Gastrocnemius medialis (tissue), 4 donors: ENCODE measurements at regions not wholly inside any gene's neighbourhood (a gene's known extent, or its start where the extent isn't known, plus 50 kb on each side); places are given as distances from the start of the nearest gene placed in this dataset.

Experiments
- ATAC-seq, 2 donors: fragments of 150-250 bp; one replicate each; pipeline ENCODE4 v1.9.1; 2016
- DNase-seq, 2 donors: peaks; one replicate each; pipeline ENCODE4 v3.0.0-alpha.2; 2019
- H3K27ac ChIP-seq, 4 donors: fragments of 200-600 bp; sonication (generic); 1 replicate in 1 of 4; 2 replicates in 3 of 4; pipeline ENCODE4 v1.5.1; 2016 to 2018; ENCODE audit warnings: mild to moderate bottlenecking in 2 of 4, moderate library complexity in 1 of 4
- H3K27me3 ChIP-seq, 3 donors: fragments of 200-600 bp; sonication (generic) in 2 of 3; 1 replicate in 1 of 3; 2 replicates in 2 of 3; pipeline versions ENCODE4 v1.5.1 to v1.6.0; 2016 to 2019; ENCODE audit warnings: mild to moderate bottlenecking in 1 of 3, moderate library complexity in 1 of 3
- H3K36me3 ChIP-seq, 2 donors: fragments of 200-600 bp; sonication (generic) in 1 of 2; one replicate each; pipeline ENCODE4 v1.5.1; 2017 to 2018
- H3K4me1 ChIP-seq, 2 donors: fragments of 200-600 bp; sonication (generic) in 1 of 2; one replicate each; pipeline ENCODE4 v1.5.1; 2016 to 2017; ENCODE audit warnings: mild to moderate bottlenecking in 2 of 2
- H3K4me3 ChIP-seq, 4 donors: fragments of 200-600 bp; sonication (generic) in 3 of 4; 1 replicate in 1 of 4; 2 replicates in 3 of 4; pipeline ENCODE4 v1.5.1; 2016 to 2019; ENCODE audit warnings: mild to moderate bottlenecking in 2 of 4
- H3K9me3 ChIP-seq, 3 donors: fragments of 200-600 bp; sonication (generic) in 2 of 3; 1 replicate in 1 of 3; 2 replicates in 2 of 3; pipeline ENCODE4 v1.5.1; 2016 to 2019
- POLR2A ChIP-seq, 2 donors: fragments of 450-650 bp; IDR thresholded peaks; one replicate each; pipeline ENCODE4 v1.6.1; 2017; ENCODE audit warnings: antibody characterized with exemption in 2 of 2, mild to moderate bottlenecking in 2 of 2, moderate library complexity in 2 of 2
- in situ Hi-C, 4 donors: fragments of 200-750 bp; cut with MboI; loops; one replicate each; pipeline versions ENCODE4 v1.15.0 to v1.8.0; 2017; ENCODE audit warnings: low sequenced_read_pairs in 4 of 4
- intact Hi-C: fragments of 100-400 bp; cut with DNase I; formaldehyde crosslinking; loops from one replicate; pipeline ENCODE4 v1.15.1; 2023; ENCODE audit warnings: low total_unique reads
- TF ChIP-seq, protein P1 (sequence below), 5 experiments: fragments of 450-650 bp in 3 of 5; fragments of 200-600 bp in 2 of 5; sonication (generic) in 2 of 5; IDR thresholded peaks in 4 of 5; conservative IDR thresholded peaks in 1 of 5; 1 replicate in 4 of 5; 2 replicates in 1 of 5; pipeline ENCODE4 v1.5.1; 2016 to 2019; ENCODE audit warnings: antibody characterized with exemption in 5 of 5, mild to moderate bottlenecking in 3 of 5, moderate library complexity in 3 of 5

DNA sequence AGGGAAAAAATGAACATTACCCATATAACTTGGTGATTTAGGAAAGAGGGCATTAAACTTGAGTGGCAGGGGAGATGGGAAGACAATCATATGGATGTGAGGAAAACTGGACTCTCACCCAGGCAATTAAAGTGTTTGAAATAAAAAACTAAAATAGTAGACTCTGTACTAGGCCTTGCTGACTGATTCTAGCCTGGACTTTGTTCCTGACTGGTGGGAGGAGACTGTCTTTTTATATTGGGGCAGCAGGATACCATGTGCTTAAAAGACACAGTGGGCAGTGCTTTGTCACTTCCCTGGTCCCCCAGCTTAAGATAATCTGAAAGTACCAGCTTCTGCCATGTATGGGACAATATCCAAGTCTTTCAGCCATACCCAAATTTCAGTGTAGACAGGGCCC lies 107.0 kb downstream of the ACTL7B start:
- no peak for DNase-seq
- Histone ChIP-seq H3K36me3 (no peaks in the 10 kb centered on the region), H3K27me3 (no peaks in the 10 kb centered on the region), H3K4me3 (no peak overlapping the region), H3K4me1 (no peaks in the 10 kb centered on the region), H3K27ac (no peak overlapping the region), H3K9me3 (no peaks in the 10 kb centered on the region)
- ATAC-seq = no peak
- in situ Hi-C loops = no loop called here
- intact Hi-C loops = no loop called here
- TF ChIP-seq, protein P1, sequence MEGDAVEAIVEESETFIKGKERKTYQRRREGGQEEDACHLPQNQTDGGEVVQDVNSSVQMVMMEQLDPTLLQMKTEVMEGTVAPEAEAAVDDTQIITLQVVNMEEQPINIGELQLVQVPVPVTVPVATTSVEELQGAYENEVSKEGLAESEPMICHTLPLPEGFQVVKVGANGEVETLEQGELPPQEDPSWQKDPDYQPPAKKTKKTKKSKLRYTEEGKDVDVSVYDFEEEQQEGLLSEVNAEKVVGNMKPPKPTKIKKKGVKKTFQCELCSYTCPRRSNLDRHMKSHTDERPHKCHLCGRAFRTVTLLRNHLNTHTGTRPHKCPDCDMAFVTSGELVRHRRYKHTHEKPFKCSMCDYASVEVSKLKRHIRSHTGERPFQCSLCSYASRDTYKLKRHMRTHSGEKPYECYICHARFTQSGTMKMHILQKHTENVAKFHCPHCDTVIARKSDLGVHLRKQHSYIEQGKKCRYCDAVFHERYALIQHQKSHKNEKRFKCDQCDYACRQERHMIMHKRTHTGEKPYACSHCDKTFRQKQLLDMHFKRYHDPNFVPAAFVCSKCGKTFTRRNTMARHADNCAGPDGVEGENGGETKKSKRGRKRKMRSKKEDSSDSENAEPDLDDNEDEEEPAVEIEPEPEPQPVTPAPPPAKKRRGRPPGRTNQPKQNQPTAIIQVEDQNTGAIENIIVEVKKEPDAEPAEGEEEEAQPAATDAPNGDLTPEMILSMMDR (IDR thresholded peaks at IDR 0.05 in 4 of 5, conservative IDR thresholded peaks at IDR 0.05 in 1 of 5) = no peak
- TF ChIP-seq POLR2A (IDR thresholded peaks at IDR 0.05) = no peak

DNA sequence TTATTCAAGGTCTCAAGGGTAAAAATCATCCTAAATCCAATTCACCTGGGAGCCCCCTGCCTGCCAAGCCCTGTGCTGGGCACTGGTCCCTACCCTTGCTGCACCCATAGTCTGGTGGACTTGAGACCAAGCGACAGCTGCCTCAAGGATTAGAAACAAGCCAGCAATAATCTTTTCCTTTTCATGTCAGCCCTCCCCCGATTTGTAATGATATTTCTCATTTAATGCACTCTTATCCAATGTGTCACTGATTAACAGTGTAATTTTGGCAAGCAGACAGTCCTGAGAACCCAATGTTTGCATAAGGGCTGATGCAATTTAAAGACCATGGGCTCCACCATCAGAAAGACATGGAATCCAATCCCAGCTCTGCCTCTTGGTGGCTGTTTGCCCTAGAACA lies 108.9 kb downstream of the ACTL7B start:
- Histone ChIP-seq H3K27ac (no peak overlapping the region), H3K4me3 (no peak overlapping the region), H3K9me3 (no peaks in the 10 kb centered on the region), H3K4me1 (no peaks in the 10 kb centered on the region), H3K36me3 (no peaks in the 10 kb centered on the region), H3K27me3 (no peaks in the 10 kb centered on the region)
- DNase-seq = no peak
- in situ Hi-C loops = no loop called here
- intact Hi-C loops = no loop called here
- no peak for ATAC-seq
- no peak for TF ChIP-seq POLR2A (IDR thresholded peaks at IDR 0.05)
- TF ChIP-seq, protein P1 (IDR thresholded peaks at IDR 0.05 in 4 of 5, conservative IDR thresholded peaks at IDR 0.05 in 1 of 5) = no peak

DNA sequence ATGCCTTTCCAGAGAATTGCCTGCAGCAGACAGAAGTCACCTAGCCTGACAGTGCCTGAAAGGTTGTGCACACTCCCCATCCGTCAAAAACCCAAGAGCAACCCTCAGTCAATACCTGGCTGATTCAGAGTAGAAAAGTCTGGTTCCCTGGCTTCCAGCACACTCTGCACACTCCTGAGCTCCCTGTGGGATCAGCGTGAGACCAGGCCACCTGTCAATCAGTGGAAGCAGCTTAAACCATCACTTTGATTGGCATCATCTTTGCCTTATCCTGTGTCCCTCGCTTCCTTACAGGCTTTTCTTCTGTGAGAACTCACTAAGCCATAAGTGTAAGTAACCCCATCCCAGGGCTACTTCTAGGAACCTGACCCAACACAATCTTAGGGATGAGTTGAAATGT lies 109.8 kb downstream of the ACTL7B start:
- ATAC-seq = no peak
- Histone ChIP-seq H3K4me1 (no peaks in the 10 kb centered on the region), H3K27ac (no peak overlapping the region), H3K4me3 (no peak overlapping the region), H3K27me3 (no peaks in the 10 kb centered on the region), H3K36me3 (no peaks in the 10 kb centered on the region), H3K9me3 (no peaks in the 10 kb centered on the region)
- intact Hi-C loops = no loop called here
- no peak for TF ChIP-seq POLR2A (IDR thresholded peaks at IDR 0.05)
- TF ChIP-seq, protein P1 (IDR thresholded peaks at IDR 0.05 in 4 of 5, conservative IDR thresholded peaks at IDR 0.05 in 1 of 5) = no peak
- no peak for DNase-seq
- in situ Hi-C loops = no loop called here

DNA sequence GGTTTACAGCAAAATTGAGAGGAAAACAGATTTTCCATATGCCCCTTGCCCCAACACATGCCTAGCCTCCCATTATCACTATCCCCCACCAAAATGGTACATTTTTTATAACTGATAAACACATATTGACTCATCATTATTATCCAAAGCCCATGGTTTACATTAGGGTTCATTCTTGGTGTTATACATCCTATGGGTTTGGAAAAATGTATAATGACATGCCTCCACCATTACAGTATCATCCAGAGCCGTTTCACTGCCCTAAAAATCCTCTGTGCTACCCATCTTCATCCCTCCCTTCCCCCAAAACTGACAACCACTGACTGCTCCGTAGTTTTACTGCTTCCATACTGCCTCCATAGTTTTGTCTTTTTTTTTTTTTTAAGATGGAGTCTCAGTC lies 111.1 kb downstream of the ACTL7B start:
- Histone ChIP-seq H3K27me3 (no peaks in the 10 kb centered on the region), H3K4me1 (no peaks in the 10 kb centered on the region), H3K9me3 (no peaks in the 10 kb centered on the region), H3K36me3 (no peaks in the 10 kb centered on the region), H3K27ac (no peak overlapping the region), H3K4me3 (no peak overlapping the region)
- intact Hi-C loops = no loop called here
- ATAC-seq (no peak), DNase-seq (no peak)
- in situ Hi-C loops = no loop called here
- TF ChIP-seq, protein P1 (IDR thresholded peaks at IDR 0.05 in 4 of 5, conservative IDR thresholded peaks at IDR 0.05 in 1 of 5) = no peak
- TF ChIP-seq POLR2A (IDR thresholded peaks at IDR 0.05) = no peak

DNA sequence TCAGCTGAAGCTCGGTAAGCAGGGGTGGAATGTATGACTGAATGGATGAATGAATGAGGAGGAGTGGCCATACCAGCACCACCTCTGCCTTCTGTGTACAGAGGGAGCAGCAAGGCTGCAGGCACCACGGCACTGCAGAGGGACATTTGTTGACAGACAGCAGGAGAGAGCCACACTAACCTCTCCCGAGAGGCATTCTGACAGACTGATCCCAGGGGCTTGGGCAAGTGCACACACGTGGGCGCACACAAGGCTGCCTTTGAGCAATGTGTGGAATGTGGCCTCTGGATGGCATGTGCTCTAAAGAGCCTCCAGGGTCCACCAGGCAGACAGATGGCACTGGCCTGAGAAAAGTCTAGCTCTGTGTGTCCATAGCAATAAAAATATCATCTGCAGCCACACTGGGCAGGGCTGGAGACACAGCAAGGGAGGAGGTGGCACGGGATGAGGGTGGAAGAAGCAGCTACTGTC lies 111.8 kb downstream of the ACTL7B start:
- intact Hi-C loops (no loop called here), in situ Hi-C loops (no loop called here)
- H3K4me1 ChIP-seq = no peaks in the 10 kb centered on the region
- ATAC-seq (no peak), DNase-seq (no peak)
- no peak overlapping the region for H3K27ac ChIP-seq
- no peaks in the 10 kb centered on the region for H3K27me3 ChIP-seq
- no peak overlapping the region for H3K4me3 ChIP-seq
- H3K9me3 ChIP-seq = no peaks in the 10 kb centered on the region
- TF ChIP-seq, protein P1 (IDR thresholded peaks at IDR 0.05 in 4 of 5, conservative IDR thresholded peaks at IDR 0.05 in 1 of 5) = no peak
- no peak for TF ChIP-seq POLR2A (IDR thresholded peaks at IDR 0.05)
- H3K36me3 ChIP-seq = no peaks in the 10 kb centered on the region
